ENCODE measurements at regions not wholly inside any gene's neighbourhood (a gene's known extent, or its start where the extent isn't known, plus 50 kb on each side); places are given as distances from the start of the nearest gene placed in this dataset.

DNA sequence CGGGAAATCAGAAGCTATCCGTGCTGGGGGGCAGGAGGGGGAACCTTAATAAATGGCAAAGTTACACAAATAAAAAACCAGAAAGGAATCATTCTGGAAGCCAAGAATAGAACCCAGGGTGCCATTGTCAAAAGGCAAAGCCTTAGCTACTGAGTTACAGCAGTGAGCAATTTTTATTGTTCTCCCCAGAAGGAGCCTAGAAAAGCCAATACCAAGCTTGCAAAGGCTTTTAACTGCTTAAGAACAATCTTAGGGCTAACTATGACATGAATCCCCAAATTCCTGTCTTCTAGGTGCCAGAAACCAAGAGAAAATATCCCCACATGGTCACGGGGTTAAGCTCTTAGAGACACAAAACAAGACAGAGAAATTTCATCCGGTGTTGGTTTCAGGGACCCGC, 482.7 kb downstream of the CCSER2 start:
- TF ChIP-seq, protein P1, sequence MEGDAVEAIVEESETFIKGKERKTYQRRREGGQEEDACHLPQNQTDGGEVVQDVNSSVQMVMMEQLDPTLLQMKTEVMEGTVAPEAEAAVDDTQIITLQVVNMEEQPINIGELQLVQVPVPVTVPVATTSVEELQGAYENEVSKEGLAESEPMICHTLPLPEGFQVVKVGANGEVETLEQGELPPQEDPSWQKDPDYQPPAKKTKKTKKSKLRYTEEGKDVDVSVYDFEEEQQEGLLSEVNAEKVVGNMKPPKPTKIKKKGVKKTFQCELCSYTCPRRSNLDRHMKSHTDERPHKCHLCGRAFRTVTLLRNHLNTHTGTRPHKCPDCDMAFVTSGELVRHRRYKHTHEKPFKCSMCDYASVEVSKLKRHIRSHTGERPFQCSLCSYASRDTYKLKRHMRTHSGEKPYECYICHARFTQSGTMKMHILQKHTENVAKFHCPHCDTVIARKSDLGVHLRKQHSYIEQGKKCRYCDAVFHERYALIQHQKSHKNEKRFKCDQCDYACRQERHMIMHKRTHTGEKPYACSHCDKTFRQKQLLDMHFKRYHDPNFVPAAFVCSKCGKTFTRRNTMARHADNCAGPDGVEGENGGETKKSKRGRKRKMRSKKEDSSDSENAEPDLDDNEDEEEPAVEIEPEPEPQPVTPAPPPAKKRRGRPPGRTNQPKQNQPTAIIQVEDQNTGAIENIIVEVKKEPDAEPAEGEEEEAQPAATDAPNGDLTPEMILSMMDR (conservative IDR thresholded peaks at IDR 0.05; ENCODE audit: low read length), result no peak
- no peak for TF ChIP-seq EZH2phosphoT487 (IDR thresholded peaks at IDR 0.05; ENCODE audit: borderline replicate concordance)

Data from Loucy (cell line).